Testis (tissue), 2 donors: ENCODE measurements at regions not wholly inside any gene's neighbourhood (a gene's known extent, or its start where the extent isn't known, plus 50 kb on each side); places are given as distances from the start of the nearest gene placed in this dataset.

Source experiments
- DNase-seq: peaks from one replicate; pipeline ENCODE4 v3.0.0-alpha.2; 2019
- H3K27ac ChIP-seq, 2 donors: fragments of 200-600 bp; sonication (generic); one replicate each; pipeline ENCODE4 v1.5.1; 2019
- H3K27me3 ChIP-seq: fragments of 200-600 bp; sonication (generic); one replicate; pipeline ENCODE4 v1.5.1; 2019
- H3K36me3 ChIP-seq: fragments of 200-600 bp; sonication (generic); one replicate; pipeline ENCODE4 v1.5.1; 2017; ENCODE audit warnings: low read depth; ENCODE audit errors: missing control alignments
- H3K4me1 ChIP-seq: fragments of 200-600 bp; sonication (generic); one replicate; pipeline ENCODE4 v1.5.1; 2019
- H3K4me3 ChIP-seq, 2 donors: fragments of 200-600 bp; sonication (generic); one replicate each; pipeline ENCODE4 v1.5.1; 2017 to 2019
- H3K9me3 ChIP-seq: fragments of 200-600 bp; sonication (generic); one replicate; pipeline ENCODE4 v1.5.1; 2017
- CTCF ChIP-seq, 3 experiments: fragments of 450-650 bp in 2 of 3; fragments of 200-600 bp in 1 of 3; sonication (generic) in 1 of 3; IDR thresholded peaks; one replicate each; pipeline ENCODE4 v1.5.1; 2016 to 2019; ENCODE audit warnings: antibody characterized with exemption in 3 of 3, mild to moderate bottlenecking in 2 of 3, moderate library complexity in 1 of 3
- POLR2A ChIP-seq: fragments of 450-650 bp; IDR thresholded peaks from one replicate; pipeline ENCODE4 v1.6.1; 2017; ENCODE audit warnings: antibody characterized with exemption, mild to moderate bottlenecking, moderate library complexity
- WGBS, 2 donors: methylation state at CpG; one replicate each; pipeline ENCODE4 v1.1.5; 2018; 5-methylcytosine and 5-hydroxymethylcytosine counted together
- intact Hi-C: fragments of 100-400 bp; cut with DNase I; formaldehyde crosslinking; loops from one replicate; pipeline ENCODE4 v1.15.1; 2023; ENCODE audit warnings: low total_unique reads

- TF ChIP-seq POLR2A: no peak
- TF ChIP-seq CTCF (IDR thresholded peaks at IDR 0.05): no peak
- DNase-seq: no peak
- Histone ChIP-seq H3K9me3 (no peaks in the 10 kb centered on the region), H3K4me1 (no peaks in the 10 kb centered on the region), H3K27ac (no peak overlapping the region), H3K36me3 (no peaks in the 10 kb centered on the region), H3K27me3 (no peaks in the 10 kb centered on the region), H3K4me3 (no peak overlapping the region)
- intact Hi-C loops: no loop called here
- 86 to 89% methylated on average over 4 of the region's 4 CpGs for WGBS, 2 donors
These were observed 749.1 kb downstream of the ADGRL2 start for GRCh38 chr1:82549841-82550240.

DNA sequence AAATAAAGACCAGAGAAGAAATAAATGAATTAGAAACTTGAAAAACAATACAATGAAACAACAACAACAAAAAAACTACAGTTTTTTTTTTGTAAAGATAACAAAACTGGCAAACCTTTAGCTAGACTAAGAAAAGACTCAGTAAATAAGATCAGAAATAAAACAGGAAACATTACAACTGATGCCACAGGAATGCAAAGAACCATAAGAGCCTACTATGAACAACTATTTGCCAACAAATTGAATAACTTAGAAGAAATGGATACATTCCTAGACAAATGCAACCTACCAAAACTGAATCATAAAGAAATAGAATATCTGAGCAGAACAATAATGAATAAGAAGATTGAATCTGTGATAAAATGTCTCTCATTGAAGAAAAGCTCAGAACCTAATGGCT lies 742.0 kb downstream of the ADGRL2 start:
- no peak for DNase-seq
- TF ChIP-seq POLR2A (no peak), CTCF (IDR thresholded peaks at IDR 0.05) (no peak)
- H3K9me3 ChIP-seq: no peaks in the 10 kb centered on the region
- H3K36me3 ChIP-seq: no peaks in the 10 kb centered on the region
- intact Hi-C loops: no loop called here
- H3K4me1 ChIP-seq: no peaks in the 10 kb centered on the region
- H3K27ac ChIP-seq: no peak overlapping the region
- no peak overlapping the region for H3K4me3 ChIP-seq
- no peaks in the 10 kb centered on the region for H3K27me3 ChIP-seq

- TF ChIP-seq CTCF (IDR thresholded peaks at IDR 0.05): no peak
- TF ChIP-seq POLR2A: no peak
- H3K36me3 ChIP-seq: no peaks in the 10 kb centered on the region
- WGBS, 2 donors: 90 to 96% methylated on average over 4 of the region's 4 CpGs
These were observed 741.4 kb downstream of the ADGRL2 start for GRCh38 chr1:82542141-82542540.

DNA sequence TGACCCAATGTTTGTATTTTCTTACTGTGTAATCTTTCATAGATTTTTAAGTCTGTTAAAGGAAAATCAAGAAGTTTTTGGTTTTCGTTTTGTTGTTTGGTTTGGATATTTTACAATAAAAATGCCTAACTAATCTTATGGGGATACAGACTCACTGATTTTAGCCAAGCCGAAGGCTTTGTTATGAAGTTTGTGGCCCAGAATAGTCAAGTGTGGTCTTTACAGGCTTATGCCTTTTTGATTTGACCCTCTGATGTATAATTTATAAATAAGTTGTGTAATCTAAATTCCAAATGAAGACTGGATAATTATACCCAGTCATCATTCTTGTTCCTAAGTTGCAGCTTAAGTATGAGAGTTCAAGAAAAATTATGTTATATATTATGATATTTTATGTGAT lies 739.3 kb downstream of the ADGRL2 start:
- no peaks in the 10 kb centered on the region for H3K9me3 ChIP-seq
- no peaks in the 10 kb centered on the region for H3K27me3 ChIP-seq
- no peak overlapping the region for H3K27ac ChIP-seq
- TF ChIP-seq CTCF (IDR thresholded peaks at IDR 0.05) (no peak), POLR2A (no peak)
- H3K4me3 ChIP-seq: no peak overlapping the region
- no peak for DNase-seq
- H3K4me1 ChIP-seq: no peaks in the 10 kb centered on the region
- intact Hi-C loops: no loop called here
- H3K36me3 ChIP-seq: no peaks in the 10 kb centered on the region
- WGBS, 2 donors: 54 to 77% methylated on average over 2 of the region's 2 CpGs

More at GRCh38 chr1:82542141-82542540, 741.4 kb downstream of the ADGRL2 start:
- H3K4me3 ChIP-seq: no peak overlapping the region
- H3K27ac ChIP-seq: no peak overlapping the region
- no peaks in the 10 kb centered on the region for H3K4me1 ChIP-seq
- H3K27me3 ChIP-seq: no peaks in the 10 kb centered on the region
- H3K9me3 ChIP-seq: no peaks in the 10 kb centered on the region
- DNase-seq: no peak
- intact Hi-C loops: no loop called here

GRCh38 chr1:82538876-82539275 lies 738.1 kb downstream of the ADGRL2 start:
- no peaks in the 10 kb centered on the region for H3K36me3 ChIP-seq
- H3K27me3 ChIP-seq: no peaks in the 10 kb centered on the region
- intact Hi-C loops: no loop called here
- H3K4me3 ChIP-seq: no peak overlapping the region
- H3K9me3 ChIP-seq: no peaks in the 10 kb centered on the region
- H3K27ac ChIP-seq: no peak overlapping the region
- TF ChIP-seq POLR2A: no peak
- TF ChIP-seq CTCF (IDR thresholded peaks at IDR 0.05): no peak
- H3K4me1 ChIP-seq: no peaks in the 10 kb centered on the region
- no peak for DNase-seq
